GM12891 (cell line): ENCODE measurements at regions not wholly inside any gene's neighbourhood (a gene's known extent, or its start where the extent isn't known, plus 50 kb on each side); places are given as distances from the start of the nearest gene placed in this dataset.

Experiments used
- DNase-seq: peaks from one replicate; pipeline ENCODE4 v3.0.0; 2011; ENCODE audit warnings: low spot score; ENCODE audit not compliant: insufficient read length
- FAIRE-seq: peaks from 2 replicates; lab custom pipeline; 2011; peaks lifted over from hg19 to GRCh38; lab: Jason Lieb, UNC
- PAX5 ChIP-seq: IDR thresholded peaks from 2 replicates; pipeline ENCODE4 v1.6.1; 2011; ENCODE audit warnings: low read length, moderate library complexity, mild to moderate bottlenecking; ENCODE audit not compliant: insufficient read depth, severe bottlenecking
- POLR2A ChIP-seq: IDR thresholded peaks from 2 replicates; pipeline ENCODE4 v1.6.1; 2011; ENCODE audit warnings: low read depth, low read length, control low read depth
- POLR2AphosphoS5 ChIP-seq: IDR thresholded peaks from 2 replicates; pipeline ENCODE4 v1.6.1; 2011; ENCODE audit warnings: low read depth, low read length, control low read depth
- POU2F2 ChIP-seq: IDR thresholded peaks from 2 replicates; pipeline ENCODE4 v1.6.1; 2011; ENCODE audit warnings: low read depth, mild to moderate bottlenecking, control low read depth, low read length, moderate library complexity
- SPI1 ChIP-seq: IDR thresholded peaks from 2 replicates; pipeline ENCODE4 v1.6.1; 2011; ENCODE audit warnings: low read depth, low read length, control low read depth
- TAF1 ChIP-seq: IDR thresholded peaks from 2 replicates; pipeline ENCODE4 v1.6.1; 2011; ENCODE audit warnings: low read depth, low read length, control low read depth

- DNase-seq: no peak
- FAIRE-seq: no peak
These were observed 109.6 kb upstream of the PTCH1 start for GRCh38 chr9:95626341-95626740.

GRCh38 chr9:95623640-95624039, 106.9 kb upstream of the PTCH1 start:
- TF ChIP-seq POU2F2: no peak
- TF ChIP-seq TAF1: no peak
- TF ChIP-seq SPI1: no peak
- TF ChIP-seq POLR2AphosphoS5: no peak
- no peak for TF ChIP-seq POLR2A
- TF ChIP-seq PAX5: no peak
- FAIRE-seq (no peak), DNase-seq (no peak)

More at GRCh38 chr9:95626341-95626740, 109.6 kb upstream of the PTCH1 start:
- no peak for TF ChIP-seq SPI1

- TF ChIP-seq POLR2A: no peak
- TF ChIP-seq POU2F2: no peak
- TF ChIP-seq TAF1: no peak
- TF ChIP-seq SPI1: no peak
- no peak for TF ChIP-seq PAX5
- TF ChIP-seq POLR2AphosphoS5: no peak
- DNase-seq (no peak), FAIRE-seq (no peak)
These were observed 104.0 kb upstream of the PTCH1 start for GRCh38 chr9:95620722-95621121.

- FAIRE-seq (no peak), DNase-seq (no peak)
- TF ChIP-seq POLR2A (no peak), PAX5 (no peak), TAF1 (no peak), POU2F2 (no peak), SPI1 (no peak), POLR2AphosphoS5 (no peak)
These were observed 103.5 kb upstream of the PTCH1 start for GRCh38 chr9:95620314-95620713.

GRCh38 chr9:95615246-95615645, 98.5 kb upstream of the PTCH1 start:
- TF ChIP-seq POLR2A: no peak
- no peak for TF ChIP-seq POLR2AphosphoS5
- no peak for TF ChIP-seq POU2F2
- no peak for TF ChIP-seq PAX5
- TF ChIP-seq SPI1: no peak
- FAIRE-seq (no peak), DNase-seq (no peak)

GRCh38 chr9:95613670-95614069, 96.9 kb upstream of the PTCH1 start:
- FAIRE-seq: no peak

GRCh38 chr9:95611354-95611753, 94.6 kb upstream of the PTCH1 start:
- TF ChIP-seq POU2F2 (no peak), PAX5 (no peak), POLR2AphosphoS5 (no peak), TAF1 (no peak), SPI1 (no peak), POLR2A (no peak)
- no peak for DNase-seq
- no peak for FAIRE-seq

More at GRCh38 chr9:95613670-95614069, 96.9 kb upstream of the PTCH1 start:
- DNase-seq: no peak
- TF ChIP-seq POLR2A (no peak), POU2F2 (no peak), SPI1 (no peak), TAF1 (no peak), PAX5 (no peak), POLR2AphosphoS5 (no peak)

GRCh38 chr9:95610006-95610785, 93.4 kb upstream of the PTCH1 start:
- FAIRE-seq (no peak), DNase-seq (no peak)
- TF ChIP-seq POLR2A (no peak), PAX5 (no peak), POU2F2 (no peak), SPI1 (no peak), TAF1 (no peak), POLR2AphosphoS5 (no peak)

GRCh38 chr9:95609426-95609825, 92.7 kb upstream of the PTCH1 start:
- DNase-seq: no peak
- FAIRE-seq: no peak

GRCh38 chr9:95608341-95608740, 91.6 kb upstream of the PTCH1 start:
- TF ChIP-seq POLR2A (no peak), TAF1 (no peak), PAX5 (no peak), POU2F2 (no peak), POLR2AphosphoS5 (no peak)
- no peak for DNase-seq

More at GRCh38 chr9:95609426-95609825, 92.7 kb upstream of the PTCH1 start:
- TF ChIP-seq PAX5 (no peak), POU2F2 (no peak), POLR2A (no peak), POLR2AphosphoS5 (no peak), SPI1 (no peak), TAF1 (no peak)

More at GRCh38 chr9:95608341-95608740, 91.6 kb upstream of the PTCH1 start:
- FAIRE-seq: no peak
